Smooth muscle cell (in vitro differentiated cells): ENCODE measurements at regions not wholly inside any gene's neighbourhood (a gene's known extent, or its start where the extent isn't known, plus 50 kb on each side); places are given as distances from the start of the nearest gene placed in this dataset.

Experiments used
- DNase-seq: peaks from one replicate; lab custom pipeline; 2025; ENCODE audit not compliant: unreplicated experiment; lab: John Stamatoyannopoulos, UW
- H2AFZ ChIP-seq: fragments of 200-600 bp; sonication (generic); 2 replicates; pipeline ENCODE4 v1.6.0; 2016; ENCODE audit warnings: antibody characterized with exemption, low read depth, mild to moderate bottlenecking
- H3F3A ChIP-seq: fragments of 200-600 bp; sonication (generic); 2 replicates; pipeline ENCODE4 v1.6.0; 2017; ENCODE audit warnings: antibody characterized with exemption, low read depth
- H3K27ac ChIP-seq: fragments of 200-600 bp; sonication (generic); 2 replicates; pipeline ENCODE4 v1.5.1; 2016; ENCODE audit warnings: low read depth, mild to moderate bottlenecking
- H3K27me3 ChIP-seq: fragments of 200-600 bp; sonication (generic); 2 replicates; pipeline ENCODE4 v1.6.1; 2016; ENCODE audit warnings: low read depth, mild to moderate bottlenecking
- H3K36me3 ChIP-seq: fragments of 200-600 bp; sonication (generic); 2 replicates; pipeline ENCODE4 v1.5.1; 2016; ENCODE audit warnings: low read depth
- H3K4me1 ChIP-seq: fragments of 200-600 bp; sonication (generic); 2 replicates; pipeline ENCODE4 v1.5.1; 2016; ENCODE audit warnings: low read depth
- H3K4me2 ChIP-seq: fragments of 200-600 bp; sonication (generic); 2 replicates; pipeline ENCODE4 v1.6.0; 2016; ENCODE audit warnings: mild to moderate bottlenecking
- H3K4me3 ChIP-seq: fragments of 200-600 bp; sonication (generic); 2 replicates; pipeline ENCODE4 v1.5.1; 2016; ENCODE audit warnings: mild to moderate bottlenecking
- H3K79me2 ChIP-seq: fragments of 200-600 bp; sonication (generic); 2 replicates; pipeline ENCODE4 v1.6.0; 2016; ENCODE audit warnings: low read depth, mild to moderate bottlenecking
- H3K9ac ChIP-seq: fragments of 200-600 bp; sonication (generic); 2 replicates; pipeline ENCODE4 v1.6.0; 2016; ENCODE audit warnings: low read depth
- H3K9me3 ChIP-seq: fragments of 200-600 bp; sonication (generic); replicated peaks from 2 replicates; pipeline ENCODE4 v1.5.1; 2016; ENCODE audit warnings: low read depth
- H4K20me1 ChIP-seq: fragments of 200-600 bp; sonication (generic); 2 replicates; pipeline ENCODE4 v1.6.0; 2016; ENCODE audit warnings: low read depth
- WGBS: methylation state at CpG from one replicate; pipeline ENCODE4 v1.1.7; 2016; ENCODE audit warnings: low lambda C conversion rate; 5-methylcytosine and 5-hydroxymethylcytosine counted together
- TF ChIP-seq, protein P1 (sequence below): fragments of 200-600 bp; sonication (generic); IDR thresholded peaks from 2 replicates; pipeline ENCODE4 v1.5.1; 2017; ENCODE audit warnings: borderline replicate concordance, mild to moderate bottlenecking, antibody characterized with exemption; ENCODE audit not compliant: insufficient read depth, poor library complexity, severe bottlenecking

DNA sequence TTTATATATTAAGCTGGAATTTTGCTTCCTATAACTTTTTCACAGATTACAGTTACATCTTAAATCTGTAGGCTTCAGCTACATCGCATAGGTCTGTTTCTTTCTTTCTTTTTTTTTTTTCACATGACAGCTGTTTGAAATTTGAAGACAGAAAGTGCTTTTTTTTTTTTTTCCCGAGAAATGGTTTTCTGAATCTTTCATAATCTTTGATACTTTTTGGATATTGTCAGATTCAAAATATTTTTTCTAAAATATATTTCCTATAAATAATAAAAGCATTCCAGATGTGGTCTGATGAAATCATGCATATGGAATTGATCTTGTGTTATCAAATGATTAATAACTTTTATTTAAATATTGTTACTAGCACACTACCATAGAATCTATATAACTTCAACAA lies 212.2 kb downstream of the TAF11L14 start:
- Histone ChIP-seq H3F3A (no peaks in the 10 kb centered on the region), H3K4me2 (no peak overlapping the region), H3K36me3 (no peaks in the 10 kb centered on the region), H4K20me1 (no peaks in the 10 kb centered on the region), H3K4me1 (no peaks in the 10 kb centered on the region), H2AFZ (no peak overlapping the region), H3K27me3 (no peaks in the 10 kb centered on the region), H3K9me3 (no peaks in the 10 kb centered on the region), H3K4me3 (no peak overlapping the region), H3K9ac (no peak overlapping the region), H3K27ac (no peak overlapping the region), H3K79me2 (no peaks in the 10 kb centered on the region)
- 93% methylated on average over 2 of the region's 2 CpGs for WGBS
- no peak for DNase-seq
- TF ChIP-seq, protein P1, sequence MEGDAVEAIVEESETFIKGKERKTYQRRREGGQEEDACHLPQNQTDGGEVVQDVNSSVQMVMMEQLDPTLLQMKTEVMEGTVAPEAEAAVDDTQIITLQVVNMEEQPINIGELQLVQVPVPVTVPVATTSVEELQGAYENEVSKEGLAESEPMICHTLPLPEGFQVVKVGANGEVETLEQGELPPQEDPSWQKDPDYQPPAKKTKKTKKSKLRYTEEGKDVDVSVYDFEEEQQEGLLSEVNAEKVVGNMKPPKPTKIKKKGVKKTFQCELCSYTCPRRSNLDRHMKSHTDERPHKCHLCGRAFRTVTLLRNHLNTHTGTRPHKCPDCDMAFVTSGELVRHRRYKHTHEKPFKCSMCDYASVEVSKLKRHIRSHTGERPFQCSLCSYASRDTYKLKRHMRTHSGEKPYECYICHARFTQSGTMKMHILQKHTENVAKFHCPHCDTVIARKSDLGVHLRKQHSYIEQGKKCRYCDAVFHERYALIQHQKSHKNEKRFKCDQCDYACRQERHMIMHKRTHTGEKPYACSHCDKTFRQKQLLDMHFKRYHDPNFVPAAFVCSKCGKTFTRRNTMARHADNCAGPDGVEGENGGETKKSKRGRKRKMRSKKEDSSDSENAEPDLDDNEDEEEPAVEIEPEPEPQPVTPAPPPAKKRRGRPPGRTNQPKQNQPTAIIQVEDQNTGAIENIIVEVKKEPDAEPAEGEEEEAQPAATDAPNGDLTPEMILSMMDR: no peak

GRCh38 chr5:17847286-17847685 lies 213.0 kb downstream of the TAF11L14 start:
- Histone ChIP-seq H3K4me1 (no peaks in the 10 kb centered on the region), H3K9me3 (no peaks in the 10 kb centered on the region), H3K36me3 (no peaks in the 10 kb centered on the region), H3K79me2 (no peaks in the 10 kb centered on the region), H3K4me3 (no peak overlapping the region), H3K4me2 (no peak overlapping the region), H3K27ac (no peak overlapping the region), H4K20me1 (no peaks in the 10 kb centered on the region), H3F3A (no peaks in the 10 kb centered on the region), H3K27me3 (no peaks in the 10 kb centered on the region), H2AFZ (no peak overlapping the region), H3K9ac (no peak overlapping the region)
- TF ChIP-seq, protein P1: no peak
- no peak for DNase-seq
- 42% methylated on average over 2 of the region's 2 CpGs for whole genome bisulfite sequencing

DNA sequence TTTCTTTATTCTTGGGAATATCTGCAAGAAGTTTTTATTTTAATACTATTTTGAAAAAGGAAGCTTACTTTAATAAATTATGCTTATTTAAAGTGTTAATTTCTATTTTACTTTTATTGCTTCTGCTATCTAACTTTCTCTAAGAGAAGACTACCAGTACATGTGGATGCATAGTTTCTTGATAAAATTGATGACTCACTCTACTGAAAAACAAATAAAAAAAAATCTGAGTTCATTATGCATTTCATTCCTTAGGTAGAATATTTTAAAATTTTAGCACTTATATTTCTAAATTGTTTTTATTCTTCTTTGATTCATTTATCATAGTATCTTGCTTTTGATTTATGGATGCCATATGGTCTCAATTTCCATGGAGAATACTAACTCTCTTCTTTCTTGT lies 217.9 kb downstream of the TAF11L14 start:
- Histone ChIP-seq H3K9me3 (no peaks in the 10 kb centered on the region), H3K27me3 (no peaks in the 10 kb centered on the region), H3K79me2 (no peaks in the 10 kb centered on the region), H3K36me3 (no peaks in the 10 kb centered on the region), H3K27ac (peak overlapping the region; percentile 79), H3F3A (no peaks in the 10 kb centered on the region), H3K4me2 (peak overlapping the region; percentile 6), H2AFZ (no peak overlapping the region), H3K4me1 (no peaks in the 10 kb centered on the region), H3K9ac (peak overlapping the region; percentile 60), H3K4me3 (no peak overlapping the region), H4K20me1 (no peaks in the 10 kb centered on the region)
- TF ChIP-seq, protein P1: no peak
- DNase-seq: no peak

- H3K36me3 ChIP-seq: no peaks in the 10 kb centered on the region
- peak overlapping the region; percentile 29 for H2AFZ ChIP-seq
- H3K9ac ChIP-seq: peak overlapping the region; percentile 60
- H3K4me3 ChIP-seq: no peak overlapping the region
- TF ChIP-seq, protein P1: no peak
- H4K20me1 ChIP-seq: no peaks in the 10 kb centered on the region
- H3K27me3 ChIP-seq: no peaks in the 10 kb centered on the region
- H3K27ac ChIP-seq: peak overlapping the region; percentile 79
- H3K9me3 ChIP-seq: no peaks in the 10 kb centered on the region
- WGBS: 66% methylated on average over 3 of the region's 3 CpGs
- peak overlapping the region; percentile 6 for H3K4me2 ChIP-seq
- no peaks in the 10 kb centered on the region for H3K4me1 ChIP-seq
- no peaks in the 10 kb centered on the region for H3F3A ChIP-seq
- DNase-seq: no peak
- H3K79me2 ChIP-seq: no peaks in the 10 kb centered on the region
Measured at GRCh38 chr5:17852740-17853139, 218.5 kb downstream of the TAF11L14 start.
